OCI-LY7 (cell line): ENCODE measurements at regions not wholly inside any gene's neighbourhood (a gene's known extent, or its start where the extent isn't known, plus 50 kb on each side); places are given as distances from the start of the nearest gene placed in this dataset.

ENCODE experiments used
- BruUV-seq: library from RNA; stranded (reverse); fragments of 400-500 nt; replicated peaks from 2 replicates; lab custom pipeline; 2021; lab: Mats Ljungman, UMichigan
- CTCF ChIA-PET: fragments of 300-600 bp; sonication (Branson Sonifier 250); formaldehyde crosslinking; loops from one replicate; lab custom pipeline; 2022; ENCODE audit warnings: antibody characterized with exemption; ENCODE audit not compliant: unreplicated experiment; lab: Charles Lee
- POLR2A ChIA-PET: fragments of 300-600 bp; sonication (Branson Sonifier 250); formaldehyde crosslinking; loops from one replicate; lab custom pipeline; 2022; ENCODE audit warnings: antibody characterized with exemption; lab: Charles Lee
- DNase-seq: peaks from one replicate; pipeline ENCODE4 v3.0.0-alpha.2; 2015; ENCODE audit warnings: low spot score
- H2AFZ ChIP-seq: fragments of 200-600 bp; sonication (generic), shearing (Covaris generic); 2 replicates; pipeline ENCODE4 v1.6.1; 2014; ENCODE audit warnings: mild to moderate bottlenecking, antibody characterized with exemption, low read length, moderate library complexity
- H3K27ac ChIP-seq: fragments of 200-600 bp; sonication (generic); 2 replicates; pipeline ENCODE4 v1.5.1; 2014; ENCODE audit warnings: mixed run types, low read depth, mild to moderate bottlenecking, moderate library complexity, low read length, inconsistent platforms; ENCODE audit not compliant: poor library complexity, severe bottlenecking
- H3K36me3 ChIP-seq: fragments of 200-600 bp; sonication (generic); 2 replicates; pipeline ENCODE4 v1.6.1; 2014; ENCODE audit warnings: mild to moderate bottlenecking, antibody characterized with exemption, low read length, moderate library complexity, mixed read lengths; ENCODE audit not compliant: insufficient read depth
- H3K4me1 ChIP-seq: fragments of 200-600 bp; sonication (generic); 2 replicates; pipeline ENCODE4 v1.5.1; 2014; ENCODE audit warnings: mild to moderate bottlenecking, low read length; ENCODE audit not compliant: insufficient read depth, poor library complexity, severe bottlenecking
- H3K4me2 ChIP-seq: fragments of 200-600 bp; sonication (generic); 2 replicates; pipeline ENCODE4 v1.6.1; 2014; ENCODE audit warnings: mild to moderate bottlenecking, low read length
- H3K4me3 ChIP-seq: fragments of 200-600 bp; sonication (generic); 2 replicates; pipeline ENCODE4 v1.5.1; 2014; ENCODE audit warnings: mild to moderate bottlenecking, low read depth, low read length; ENCODE audit not compliant: poor library complexity, severe bottlenecking
- H3K79me2 ChIP-seq: fragments of 200-600 bp; sonication (generic); 2 replicates; pipeline ENCODE4 v1.6.1; 2016; ENCODE audit warnings: low read depth, mild to moderate bottlenecking, low read length, moderate library complexity, mixed read lengths; ENCODE audit not compliant: insufficient read depth
- H3K9me2 ChIP-seq: fragments of 200-600 bp; sonication (generic); 2 replicates; pipeline ENCODE4 v1.6.1; 2016; ENCODE audit warnings: mild to moderate bottlenecking, low read length, mixed read lengths; ENCODE audit not compliant: insufficient read depth
- H3K9me3 ChIP-seq: fragments of 200-600 bp; sonication (generic); 2 replicates; pipeline ENCODE4 v1.6.1; 2014; ENCODE audit warnings: mild to moderate bottlenecking, mixed run types, low read length, mixed read lengths
- H4K20me1 ChIP-seq: fragments of 200-600 bp; sonication (generic); 2 replicates; pipeline ENCODE4 v1.6.1; 2014; ENCODE audit warnings: mild to moderate bottlenecking, antibody characterized with exemption, low read length, moderate library complexity, mixed read lengths; ENCODE audit not compliant: insufficient read depth
- CTCF ChIP-seq: fragments of 200-600 bp; sonication (generic); conservative IDR thresholded peaks from 2 replicates; pipeline ENCODE4 v1.5.1; 2014; ENCODE audit warnings: mild to moderate bottlenecking, antibody characterized with exemption, low read length, moderate library complexity, mixed read lengths
- EZH2phosphoT487 ChIP-seq: fragments of 200-600 bp; sonication (generic); IDR thresholded peaks from 2 replicates; pipeline ENCODE4 v1.6.1; 2018; ENCODE audit warnings: low read depth, borderline replicate concordance, mild to moderate bottlenecking, mixed run types, antibody characterized with exemption, low read length, moderate library complexity, mixed read lengths
- intact Hi-C: fragments of 100-400 bp; cut with micrococcal nuclease; formaldehyde crosslinking; loops from one replicate; pipeline ENCODE4 v1.10.0; 2022; ENCODE audit not compliant: unreplicated experiment

DNA sequence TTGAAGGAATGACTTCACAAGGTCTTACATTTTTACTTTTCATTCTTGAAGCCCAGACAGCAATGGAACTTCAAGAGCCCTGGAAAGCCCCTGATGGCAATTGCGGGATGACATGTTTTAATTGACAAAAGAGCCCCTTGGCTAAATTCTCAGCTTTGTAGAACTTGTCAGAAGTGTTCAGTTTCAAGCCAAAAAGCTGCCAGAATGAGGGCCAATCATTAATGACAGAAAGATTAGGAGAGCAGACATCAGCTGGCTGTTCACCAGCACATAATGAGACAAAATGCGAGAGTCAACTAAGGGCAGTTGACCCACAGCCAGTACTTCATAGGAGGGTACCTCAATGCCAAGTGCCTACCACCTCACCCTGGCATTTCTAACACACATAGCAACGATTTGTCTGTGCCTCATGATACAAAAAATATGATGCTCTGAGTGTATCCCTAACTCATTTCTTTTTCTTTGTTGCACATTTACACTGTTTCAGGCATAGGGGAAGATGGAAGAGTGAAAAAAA is 243.1 kb downstream of the MYLK4 start:
- intact Hi-C loops: no loop called here
- no peak overlapping the region for H3K27ac ChIP-seq
- ChIA-PET CTCF (no interaction called here), POLR2A (no interaction called here)
- no peak overlapping the region for H3K4me3 ChIP-seq
- no peaks in the 10 kb centered on the region for H3K79me2 ChIP-seq
- no peak for TF ChIP-seq CTCF
- TF ChIP-seq EZH2phosphoT487: no peak
- BruUV-seq: no TSS peak
- H3K4me1 ChIP-seq: no peaks in the 10 kb centered on the region
- no peak overlapping the region for H2AFZ ChIP-seq
- no peaks in the 10 kb centered on the region for H3K36me3 ChIP-seq
- H3K4me2 ChIP-seq: no peak overlapping the region
- no peaks in the 10 kb centered on the region for H4K20me1 ChIP-seq
- DNase-seq: no peak
- no peaks in the 10 kb centered on the region for H3K9me3 ChIP-seq
- H3K9me2 ChIP-seq: no peaks in the 10 kb centered on the region

- ChIA-PET POLR2A (no interaction called here), CTCF (no interaction called here)
- Histone ChIP-seq H2AFZ (no peak overlapping the region), H3K79me2 (no peaks in the 10 kb centered on the region), H3K4me3 (no peak overlapping the region), H3K9me3 (no peaks in the 10 kb centered on the region), H3K4me1 (no peaks in the 10 kb centered on the region), H3K4me2 (no peak overlapping the region), H3K27ac (no peak overlapping the region), H3K9me2 (no peaks in the 10 kb centered on the region), H3K36me3 (no peaks in the 10 kb centered on the region), H4K20me1 (no peaks in the 10 kb centered on the region)
- BruUV-seq: no TSS peak
- intact Hi-C loops: no loop called here
- no peak for DNase-seq
- TF ChIP-seq EZH2phosphoT487 (no peak), CTCF (no peak)
Measured at GRCh38 chr6:2507016-2507415, 243.7 kb downstream of the MYLK4 start.

GRCh38 chr6:2505624-2506023 is 245.1 kb downstream of the MYLK4 start:
- CTCF ChIA-PET: no interaction called here

More at GRCh38 chr6:2505624-2506023, 245.1 kb downstream of the MYLK4 start:
- no TSS peak for BruUV-seq
- Histone ChIP-seq H3K79me2 (no peaks in the 10 kb centered on the region), H2AFZ (no peak overlapping the region), H4K20me1 (no peaks in the 10 kb centered on the region), H3K27ac (no peak overlapping the region), H3K9me3 (no peaks in the 10 kb centered on the region), H3K4me2 (no peak overlapping the region), H3K36me3 (no peaks in the 10 kb centered on the region), H3K9me2 (no peaks in the 10 kb centered on the region), H3K4me3 (no peak overlapping the region), H3K4me1 (no peaks in the 10 kb centered on the region)
- intact Hi-C loops: no loop called here
- peak; percentile 9 for DNase-seq
- POLR2A ChIA-PET: no interaction called here
- TF ChIP-seq CTCF: peak; percentile 75
- TF ChIP-seq EZH2phosphoT487: no peak
